ENCODE measurements at regions not wholly inside any gene's neighbourhood (a gene's known extent, or its start where the extent isn't known, plus 50 kb on each side); places are given as distances from the start of the nearest gene placed in this dataset.

DNA sequence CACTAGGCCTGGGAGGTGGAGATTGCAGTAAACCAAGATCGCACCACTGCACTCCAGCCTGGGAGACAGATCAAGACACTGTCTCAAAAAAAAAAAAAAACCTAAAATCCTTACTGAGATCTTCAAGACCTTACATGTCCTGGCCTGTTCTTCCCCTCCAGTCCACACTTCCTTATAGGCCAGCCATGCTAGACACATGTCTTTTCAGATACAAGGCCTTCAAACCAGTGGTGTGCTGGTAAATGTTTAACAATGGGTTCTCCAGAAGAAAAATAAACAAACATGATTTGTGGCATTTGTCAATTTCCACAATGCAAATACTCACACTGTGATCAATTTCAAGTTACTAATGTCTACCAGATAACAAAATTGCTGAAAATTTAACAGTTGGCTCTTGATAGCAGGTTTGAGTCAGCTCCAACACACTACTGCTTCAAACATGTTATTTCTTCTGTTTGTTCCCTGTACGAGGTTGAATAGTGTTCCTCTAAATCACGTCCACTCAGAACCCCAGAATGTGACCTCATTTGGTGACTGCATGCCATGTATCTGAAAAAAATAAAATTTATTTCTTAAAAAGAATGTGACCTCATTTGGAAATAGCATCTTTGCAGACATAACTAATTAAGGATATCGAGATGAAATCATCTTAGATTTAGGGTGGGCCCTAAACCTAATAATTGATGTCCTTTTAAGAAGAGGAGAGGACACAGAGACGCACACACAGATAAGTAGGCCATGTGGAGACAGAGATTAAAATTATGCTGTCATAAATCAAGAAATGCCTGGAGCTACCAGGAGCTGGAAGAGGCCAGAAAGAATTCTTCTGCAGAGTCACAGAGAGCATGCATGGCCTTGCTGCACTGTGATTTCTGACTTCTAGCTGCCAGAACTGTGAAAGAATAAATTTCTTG, 144.4 kb downstream of the ZNF674 start:
- Histone ChIP-seq H3K27me3 (no peaks in the 10 kb centered on the region), H3K4me1 (no peaks in the 10 kb centered on the region), H3K27ac (no peak overlapping the region), H3K9me3 (no peaks in the 10 kb centered on the region), H3K36me3 (no peaks in the 10 kb centered on the region), H3K4me3 (no peak overlapping the region)
- intact Hi-C loops (cut with DNase I; ENCODE audit: low total_unique reads) (loop anchor here (10.0 kb wide), 1 partner anchor 1076 kb away; no protein-coding TSS in a partner anchor), in situ Hi-C loops (cut with MboI; ENCODE audit: low pct_ligation_motif_present in 1 of 4, low pct_unique_long_range_greater_than_20kb in 1 of 4, low sequenced_read_pairs in 3 of 4) (loop anchor here in 2 of 4 donors (25.0 kb wide), 2 partner anchors 1063 to 1088 kb away; no protein-coding TSS in a partner anchor)
- no peak for DNase-seq
- 81 to 83% methylated on average over 4 to 5 of the region's 5 CpGs for WGBS, 2 donors (ENCODE audit: low coverage in 1 of 2)
- TF ChIP-seq, protein P1, sequence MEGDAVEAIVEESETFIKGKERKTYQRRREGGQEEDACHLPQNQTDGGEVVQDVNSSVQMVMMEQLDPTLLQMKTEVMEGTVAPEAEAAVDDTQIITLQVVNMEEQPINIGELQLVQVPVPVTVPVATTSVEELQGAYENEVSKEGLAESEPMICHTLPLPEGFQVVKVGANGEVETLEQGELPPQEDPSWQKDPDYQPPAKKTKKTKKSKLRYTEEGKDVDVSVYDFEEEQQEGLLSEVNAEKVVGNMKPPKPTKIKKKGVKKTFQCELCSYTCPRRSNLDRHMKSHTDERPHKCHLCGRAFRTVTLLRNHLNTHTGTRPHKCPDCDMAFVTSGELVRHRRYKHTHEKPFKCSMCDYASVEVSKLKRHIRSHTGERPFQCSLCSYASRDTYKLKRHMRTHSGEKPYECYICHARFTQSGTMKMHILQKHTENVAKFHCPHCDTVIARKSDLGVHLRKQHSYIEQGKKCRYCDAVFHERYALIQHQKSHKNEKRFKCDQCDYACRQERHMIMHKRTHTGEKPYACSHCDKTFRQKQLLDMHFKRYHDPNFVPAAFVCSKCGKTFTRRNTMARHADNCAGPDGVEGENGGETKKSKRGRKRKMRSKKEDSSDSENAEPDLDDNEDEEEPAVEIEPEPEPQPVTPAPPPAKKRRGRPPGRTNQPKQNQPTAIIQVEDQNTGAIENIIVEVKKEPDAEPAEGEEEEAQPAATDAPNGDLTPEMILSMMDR (IDR thresholded peaks at IDR 0.05) = no peak
- TF ChIP-seq POLR2AphosphoS5 (IDR thresholded peaks at IDR 0.05) (no peak), EP300 (IDR thresholded peaks at IDR 0.05; ENCODE audit: low read depth) (no peak), POLR2A (IDR thresholded peaks at IDR 0.05) (no peak)

DNA sequence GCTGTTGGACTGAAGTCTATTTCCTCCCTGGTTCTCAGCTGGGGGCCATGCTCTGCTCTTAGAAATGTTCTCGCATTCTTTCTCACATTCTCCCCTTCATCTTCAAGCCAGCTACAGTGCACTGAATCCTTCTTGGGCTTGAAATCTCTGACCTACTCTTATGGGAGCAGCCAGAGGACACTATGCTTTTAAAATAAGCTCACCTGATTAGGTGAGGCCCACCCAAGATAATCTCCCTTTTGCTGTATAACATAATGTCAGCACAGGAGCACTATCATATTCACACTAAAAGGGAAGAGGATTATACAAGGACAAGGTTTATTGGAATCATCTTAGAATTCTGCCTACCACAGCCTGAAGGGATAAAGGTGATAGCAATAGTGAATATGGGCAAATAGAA, 146.3 kb downstream of the ZNF674 start:
- H3K9me3 ChIP-seq = no peaks in the 10 kb centered on the region
- TF ChIP-seq, protein P1 (IDR thresholded peaks at IDR 0.05) = no peak
- TF ChIP-seq POLR2AphosphoS5 (IDR thresholded peaks at IDR 0.05) = no peak
- no peak for TF ChIP-seq POLR2A (IDR thresholded peaks at IDR 0.05)
- no peak for TF ChIP-seq EP300 (IDR thresholded peaks at IDR 0.05; ENCODE audit: low read depth)
- no peak overlapping the region for H3K4me3 ChIP-seq
- no peak for DNase-seq
- no peaks in the 10 kb centered on the region for H3K4me1 ChIP-seq
- no peak overlapping the region for H3K27ac ChIP-seq
- H3K36me3 ChIP-seq = no peaks in the 10 kb centered on the region
- 94 to 100% methylated on average over 1 of the region's 1 CpG for whole genome bisulfite sequencing, 2 donors (ENCODE audit: low coverage in 1 of 2)
- H3K27me3 ChIP-seq = no peaks in the 10 kb centered on the region
- intact Hi-C loops (cut with DNase I; ENCODE audit: low total_unique reads) (no loop called here), in situ Hi-C loops (cut with MboI; ENCODE audit: low pct_ligation_motif_present in 1 of 4, low pct_unique_long_range_greater_than_20kb in 1 of 4, low sequenced_read_pairs in 3 of 4) (loop anchor here in 2 of 4 donors (25.0 kb wide), 3 partner anchors 112 to 1087 kb away; no protein-coding TSS in a partner anchor)

DNA sequence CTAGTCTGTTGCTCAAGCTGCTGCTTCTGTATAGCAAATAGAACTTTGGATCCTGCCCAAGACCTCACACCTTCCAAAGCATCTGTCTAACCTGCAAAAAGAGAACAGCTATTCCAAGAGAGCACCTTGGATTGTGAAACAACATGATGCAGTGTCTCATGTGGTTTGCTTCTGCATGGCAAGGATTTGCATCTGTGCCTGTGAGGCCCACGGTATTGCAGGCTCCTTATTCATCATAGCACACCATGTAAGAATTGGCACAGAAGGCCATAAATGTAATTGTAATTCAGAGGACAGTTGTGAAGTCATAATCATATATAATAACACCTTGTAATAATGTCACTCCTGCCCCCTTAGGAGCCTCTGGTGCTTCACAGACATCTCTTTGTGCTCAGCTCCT, 147.1 kb downstream of the ZNF674 start:
- no peak for DNase-seq
- H3K9me3 ChIP-seq = no peaks in the 10 kb centered on the region
- TF ChIP-seq POLR2A (IDR thresholded peaks at IDR 0.05) (no peak), POLR2AphosphoS5 (IDR thresholded peaks at IDR 0.05) (no peak), EP300 (IDR thresholded peaks at IDR 0.05; ENCODE audit: low read depth) (no peak)
- TF ChIP-seq, protein P1 (IDR thresholded peaks at IDR 0.05) = no peak
- in situ Hi-C loops (cut with MboI; ENCODE audit: low pct_ligation_motif_present in 1 of 4, low pct_unique_long_range_greater_than_20kb in 1 of 4, low sequenced_read_pairs in 3 of 4) (loop anchor here in 2 of 4 donors (25.0 kb wide), 3 partner anchors 111 to 1086 kb away; no protein-coding TSS in a partner anchor), intact Hi-C loops (cut with DNase I; ENCODE audit: low total_unique reads) (no loop called here)
- 25% methylated on average over 1 of the region's 1 CpG; no CpG with 5 or more reads in 1 of the 2 donors for WGBS, 2 donors (ENCODE audit: low coverage in 1 of 2)
- no peaks in the 10 kb centered on the region for H3K36me3 ChIP-seq
- no peaks in the 10 kb centered on the region for H3K4me1 ChIP-seq
- no peaks in the 10 kb centered on the region for H3K27me3 ChIP-seq
- no peak overlapping the region for H3K27ac ChIP-seq
- H3K4me3 ChIP-seq = no peak overlapping the region

DNA sequence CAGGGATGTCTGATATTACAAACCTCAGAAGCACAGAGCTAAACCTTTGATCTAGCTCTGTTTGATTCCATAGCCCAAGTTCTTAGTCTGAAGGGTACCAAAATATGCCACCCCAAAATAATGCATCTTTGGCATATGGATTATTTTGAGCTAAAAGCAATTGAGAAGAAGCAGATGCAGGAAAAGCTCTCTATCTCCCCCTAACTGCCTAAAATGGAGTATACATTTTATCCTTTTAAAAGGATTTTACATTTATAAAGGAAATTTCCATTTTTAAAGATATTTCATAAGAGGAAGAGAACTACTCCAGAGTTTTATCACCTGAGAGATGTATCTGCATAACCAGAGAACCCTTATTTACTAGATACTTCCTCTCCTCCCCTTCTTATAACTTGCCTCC, 158.7 kb downstream of the ZNF674 start:
- Histone ChIP-seq H3K4me1 (no peaks in the 10 kb centered on the region), H3K9me3 (no peaks in the 10 kb centered on the region), H3K4me3 (no peak overlapping the region), H3K36me3 (no peaks in the 10 kb centered on the region), H3K27me3 (no peaks in the 10 kb centered on the region), H3K27ac (no peak overlapping the region)
- in situ Hi-C loops (cut with MboI; ENCODE audit: low pct_ligation_motif_present in 1 of 4, low pct_unique_long_range_greater_than_20kb in 1 of 4, low sequenced_read_pairs in 3 of 4) (loop anchor here in 2 of 4 donors (25.0 kb wide), 3 partner anchors 99 to 1074 kb away; no protein-coding TSS in a partner anchor), intact Hi-C loops (cut with DNase I; ENCODE audit: low total_unique reads) (no loop called here)
- TF ChIP-seq, protein P1 (IDR thresholded peaks at IDR 0.05) = no peak
- TF ChIP-seq EP300 (IDR thresholded peaks at IDR 0.05; ENCODE audit: low read depth) = no peak
- no peak for TF ChIP-seq POLR2AphosphoS5 (IDR thresholded peaks at IDR 0.05)
- no peak for TF ChIP-seq POLR2A (IDR thresholded peaks at IDR 0.05)
- DNase-seq = no peak

Measured in transverse colon (tissue), 4 donors.